Keratinocyte (primary cell): ENCODE measurements at regions not wholly inside any gene's neighbourhood (a gene's known extent, or its start where the extent isn't known, plus 50 kb on each side); places are given as distances from the start of the nearest gene placed in this dataset.

ENCODE experiments used
- CTCF ChIP-seq, 3 experiments: IDR thresholded peaks in 1 of 3; conservative IDR thresholded peaks in 1 of 3; optimal IDR thresholded peaks in 1 of 3; 2 replicates in 2 of 3; 3 replicates in 1 of 3; pipeline versions ENCODE3 to v1.5.1; 2011; ENCODE audit warnings: low read length in 3 of 3, mild to moderate bottlenecking in 3 of 3, moderate library complexity in 2 of 3, control low read depth in 1 of 3, inconsistent platforms in 1 of 3; ENCODE audit not compliant: insufficient read depth in 2 of 3; ENCODE audit errors: extremely low read depth in 1 of 3
- EZH2 ChIP-seq: IDR thresholded peaks from one replicate; pipeline ENCODE4 v1.6.1; 2012; ENCODE audit warnings: inconsistent platforms, mild to moderate bottlenecking, low read length, moderate library complexity

- TF ChIP-seq CTCF (optimal IDR thresholded peaks at IDR 0.05 in 1 of 3, IDR thresholded peaks at IDR 0.05 in 1 of 3, conservative IDR thresholded peaks at IDR 0.05 in 1 of 3; ENCODE audit: extremely low read depth in 1 of 3, insufficient read depth in 2 of 3, low read length in 3 of 3), result no peak
- no peak for TF ChIP-seq EZH2
Observed at GRCh38 chr6:157769776-157770426, 53.1 kb upstream of the SNX9 start.
